DMS153 treated with DMSO at 0.1 percent for 48 hours (cell line): ENCODE measurements at regions not wholly inside any gene's neighbourhood (a gene's known extent, or its start where the extent isn't known, plus 50 kb on each side); places are given as distances from the start of the nearest gene placed in this dataset.
"Not testable (repeated sequence)": the region's sequence is repeated elsewhere in the genome, so short reads cannot be mapped to it uniquely, and the experiment has no call there.

ENCODE experiments used
- DNase-seq: peaks from one replicate; lab custom pipeline; 2025; ENCODE audit not compliant: unreplicated experiment; lab: John Stamatoyannopoulos, UW

GRCh38 chr11:81802591-81802990 is 931.1 kb downstream of the FAM181B start:
- DNase-seq = no peak

DNA sequence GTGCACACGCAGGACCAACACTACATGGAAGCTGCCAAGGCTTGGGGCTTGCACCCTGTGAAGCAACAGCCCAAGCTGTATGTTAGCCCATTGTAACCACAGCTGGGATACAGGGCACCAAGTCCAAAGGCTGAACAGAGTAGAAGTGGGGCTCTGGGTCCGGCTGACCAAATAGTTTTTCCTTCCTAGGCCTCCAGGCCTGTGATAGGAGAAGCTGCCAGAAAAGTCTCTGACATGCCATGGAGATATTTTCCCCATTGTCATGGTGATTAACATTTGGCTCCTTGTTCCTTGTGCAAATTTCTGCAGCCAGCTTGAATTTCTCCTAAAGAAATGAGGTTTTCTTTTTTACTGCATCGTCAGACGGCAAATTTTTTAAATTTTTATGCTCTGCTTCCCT is 941.2 kb downstream of the FAM181B start:
- DNase-seq = no peak

DNA sequence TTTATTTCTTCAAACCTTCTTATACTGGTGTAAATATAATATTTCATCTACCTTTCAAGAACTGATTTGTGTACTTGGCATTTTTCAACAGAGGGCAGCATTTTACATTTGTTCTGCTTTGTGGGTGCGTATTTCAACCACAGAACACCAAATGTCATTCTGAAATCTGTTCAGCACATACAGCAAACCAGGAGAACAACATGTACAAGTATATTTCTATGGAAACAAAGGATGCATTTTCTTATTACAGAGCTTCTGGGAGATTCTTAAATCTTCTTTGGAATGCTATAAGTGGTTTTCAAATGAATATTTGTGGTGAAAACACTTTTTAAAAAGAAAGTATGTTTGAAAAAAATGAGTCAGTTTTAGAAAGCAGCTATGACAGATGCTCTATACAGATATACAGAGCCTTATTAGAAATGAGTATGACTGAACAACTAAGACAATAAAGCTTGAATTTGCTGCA is 946.0 kb downstream of the FAM181B start:
- no peak for DNase-seq

- no peak for DNase-seq
These were observed 961.5 kb downstream of the FAM181B start for GRCh38 chr11:81772166-81772565.

- DNase-seq = not testable (repeated sequence)
These were observed 963.8 kb downstream of the FAM181B start for GRCh38 chr11:81769906-81770305.

GRCh38 chr11:81756864-81757595 is 976.6 kb downstream of the FAM181B start:
- DNase-seq = no peak

GRCh38 chr11:81749245-81749644 is 984.4 kb downstream of the FAM181B start:
- no peak for DNase-seq

DNA sequence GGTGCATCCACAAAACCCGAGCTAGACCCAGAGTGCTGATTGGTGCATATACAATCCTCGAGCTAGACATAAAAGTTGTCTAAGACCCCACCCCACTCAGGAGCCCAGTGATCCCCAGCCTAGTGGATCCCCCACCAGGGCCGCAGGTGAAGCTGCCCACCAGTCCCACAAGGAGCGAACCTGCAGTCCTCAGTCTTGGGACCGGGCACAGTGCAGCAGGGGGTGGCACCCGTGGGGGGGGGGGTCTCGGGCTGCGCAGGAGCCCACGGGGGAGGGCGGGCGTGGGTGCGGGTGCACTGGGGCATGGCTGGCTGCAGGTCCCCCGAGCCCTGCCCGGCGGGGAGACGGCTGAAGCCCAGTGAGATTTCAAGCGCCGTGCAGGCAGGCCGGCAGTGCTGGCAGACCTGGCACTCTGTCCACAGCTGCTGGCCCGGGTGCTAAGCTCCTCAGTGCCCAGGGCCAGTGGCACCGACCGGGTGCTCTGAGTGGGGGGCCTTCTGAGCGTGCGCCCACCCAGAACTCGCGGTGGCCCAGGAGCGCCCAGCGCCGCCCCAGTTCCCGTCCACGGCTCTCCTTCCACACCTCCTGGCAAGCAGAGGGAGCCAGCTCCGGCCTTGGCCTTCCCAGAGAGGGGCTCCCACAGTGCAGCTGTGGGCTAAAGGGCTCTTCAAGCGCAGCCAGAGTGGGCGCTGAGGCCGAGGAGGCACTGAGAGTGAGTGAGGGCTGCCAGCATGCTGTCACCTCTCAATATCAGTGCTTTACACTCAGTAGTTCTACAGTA is 989.1 kb downstream of the FAM181B start:
- no peak for DNase-seq

- DNase-seq = no peak
These were observed 1008.0 kb downstream of the FAM181B start for GRCh38 chr11:81725701-81726100.

- DNase-seq = no peak
These were observed 1016.0 kb downstream of the FAM181B start for GRCh38 chr11:81717695-81718094.

- DNase-seq = no peak
These were observed 1025.8 kb downstream of the FAM181B start for GRCh38 chr11:81707881-81708280.

- DNase-seq = no peak
These were observed 1028.4 kb downstream of the FAM181B start for GRCh38 chr11:81705283-81705682.

GRCh38 chr11:81700076-81700475 is 1033.6 kb downstream of the FAM181B start:
- DNase-seq = no peak

DNA sequence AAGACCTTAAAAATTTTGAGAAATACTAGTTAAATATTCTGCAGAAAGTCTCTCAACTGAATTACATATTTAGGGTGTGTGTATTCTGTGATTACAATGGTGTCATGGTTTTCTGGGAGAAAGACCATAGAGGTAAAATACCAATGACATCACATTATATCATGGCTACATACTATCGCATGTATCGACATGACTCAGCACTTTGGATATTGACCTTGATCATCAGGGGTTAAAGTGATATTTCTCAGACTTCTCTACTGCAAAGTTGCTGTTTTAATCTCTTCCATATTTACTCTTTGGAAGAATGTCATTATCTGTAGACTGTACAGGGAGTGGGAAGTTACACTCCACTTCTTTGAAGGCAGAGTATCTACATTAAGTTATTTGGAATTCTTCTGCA is 1046.6 kb downstream of the FAM181B start:
- DNase-seq = no peak

DNA sequence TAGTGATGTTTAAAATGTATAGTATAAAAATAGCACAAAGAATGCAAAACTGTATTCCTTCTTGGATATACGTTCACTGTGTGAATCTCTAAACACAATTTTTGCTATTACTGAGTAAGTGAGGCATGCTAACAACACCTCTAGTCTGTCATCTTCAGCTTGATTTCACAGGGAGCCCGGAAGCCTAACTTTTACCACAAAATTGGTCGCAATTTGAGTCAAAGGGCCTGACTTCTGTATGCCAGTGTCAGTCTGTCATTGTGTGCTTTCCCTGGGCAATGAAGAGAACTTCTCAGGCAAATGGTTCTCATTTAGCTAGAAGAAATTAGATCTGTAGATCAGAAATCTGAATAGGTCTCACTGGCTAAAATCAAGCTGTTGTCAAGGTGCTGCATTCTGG is 1059.5 kb downstream of the FAM181B start:
- no peak for DNase-seq

DNA sequence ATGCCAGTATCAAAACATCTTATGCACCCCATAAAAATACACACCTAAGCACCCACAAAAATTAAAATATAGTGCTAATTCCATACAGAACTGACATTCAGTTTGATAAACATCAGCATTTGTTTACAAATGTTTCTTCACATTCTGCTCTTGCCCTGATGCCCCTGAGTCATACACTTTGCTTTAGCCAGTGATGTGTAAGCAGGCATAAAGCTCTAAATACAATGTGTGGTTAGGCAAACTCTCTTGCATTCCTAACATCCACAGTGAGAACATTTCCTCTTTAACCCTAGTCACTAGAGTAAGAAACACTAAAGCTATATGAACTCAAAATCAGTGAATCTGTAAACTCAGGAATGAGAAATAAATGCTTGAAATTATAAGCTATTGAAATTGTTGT is 1060.7 kb downstream of the FAM181B start:
- no peak for DNase-seq

DNA sequence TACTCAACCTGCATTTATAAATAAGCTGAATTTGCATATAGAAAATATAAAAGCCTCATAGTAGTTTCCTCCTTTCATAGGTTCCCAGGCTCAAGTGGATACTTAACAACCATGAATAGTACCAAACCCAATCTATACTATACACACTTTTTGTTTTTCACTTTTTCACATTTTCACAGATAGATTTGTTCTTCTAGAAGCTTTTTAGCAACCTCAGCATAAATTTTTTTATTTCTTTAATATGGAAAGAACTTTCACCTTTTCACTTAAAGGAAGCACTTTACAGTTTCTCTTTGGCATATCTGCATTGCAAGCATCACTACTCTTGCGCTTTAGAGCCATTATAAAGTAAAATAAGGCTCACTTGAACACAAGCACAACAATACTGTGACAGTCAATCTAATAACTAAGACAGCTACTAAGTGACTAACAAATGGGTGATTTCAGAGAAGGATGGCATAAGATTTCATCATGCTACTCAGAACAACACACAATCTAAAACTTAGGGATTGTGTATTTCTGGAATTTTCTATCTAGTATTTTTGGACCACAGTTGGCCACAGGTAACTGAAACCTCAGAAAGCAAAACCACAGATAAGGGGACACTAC is 1063.6 kb downstream of the FAM181B start:
- no peak for DNase-seq

DNA sequence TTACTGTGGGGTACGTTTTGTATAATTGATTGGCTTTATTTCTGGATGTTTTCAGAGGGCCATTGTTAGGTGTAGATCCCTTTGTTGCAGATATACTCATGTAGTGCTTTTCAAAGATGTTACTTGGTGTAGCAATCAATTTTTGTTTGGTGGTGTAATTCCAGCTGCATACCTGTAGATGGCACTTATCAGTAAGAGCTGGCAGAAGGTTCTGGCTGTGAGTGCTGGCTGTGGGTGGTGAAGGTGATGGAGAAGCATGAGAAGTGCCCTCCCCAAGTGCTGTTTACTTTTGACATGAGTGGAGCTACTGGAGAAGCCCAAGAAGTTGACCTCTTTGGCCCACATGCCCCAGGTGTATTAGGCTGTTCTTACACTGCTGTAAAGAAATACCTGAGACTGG is 1074.9 kb downstream of the FAM181B start:
- no peak for DNase-seq

- DNase-seq = no peak
These were observed 1078.3 kb downstream of the FAM181B start for GRCh38 chr11:81655351-81655750.

DNA sequence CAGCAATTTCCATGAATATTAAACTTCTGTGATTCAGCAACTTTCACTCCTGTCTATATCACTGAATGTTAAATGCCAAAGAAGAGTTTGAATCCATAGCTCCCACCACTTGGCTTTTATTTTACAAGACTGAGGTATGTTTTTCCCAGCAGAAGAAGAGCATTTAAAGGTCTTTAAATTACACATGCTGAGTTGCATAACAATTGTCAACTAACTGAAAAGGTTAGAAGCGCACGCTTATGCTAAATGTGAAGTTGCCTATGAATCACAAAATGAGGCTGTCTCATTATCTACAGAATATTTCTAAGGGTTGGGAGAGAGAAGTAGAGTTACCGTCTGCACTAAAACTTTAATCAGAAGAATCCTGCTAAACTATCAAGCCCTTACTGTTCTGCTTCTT is 1086.3 kb downstream of the FAM181B start:
- DNase-seq = no peak

DNA sequence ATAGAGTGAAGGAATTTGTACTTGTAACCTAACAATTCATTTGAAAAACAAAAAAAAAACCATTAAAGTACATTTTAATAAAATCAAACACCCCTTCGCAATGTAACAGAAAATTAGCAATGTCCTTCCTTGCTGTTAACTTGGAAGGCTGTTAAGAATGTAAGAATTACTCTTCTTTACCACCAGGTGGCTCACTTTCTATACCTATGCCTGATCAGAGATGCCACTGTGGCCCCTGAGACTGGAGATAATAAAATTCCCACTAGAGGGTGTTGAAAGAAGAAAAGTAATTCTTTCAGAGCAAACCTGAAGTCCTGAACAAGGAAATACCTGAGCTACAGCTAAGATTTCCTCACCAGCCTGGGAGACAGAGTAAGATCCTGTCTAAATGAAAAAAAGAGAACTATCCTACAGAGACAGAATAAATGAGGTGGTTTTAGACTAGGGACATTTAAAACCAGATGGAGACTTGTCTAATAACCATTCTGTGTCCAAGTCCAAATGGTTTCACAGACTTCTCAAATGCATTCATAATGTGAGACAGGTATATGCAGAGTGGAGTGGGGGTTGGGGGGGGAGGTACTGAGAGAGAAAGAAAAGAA is 1089.3 kb downstream of the FAM181B start:
- peak; percentile 32 for DNase-seq

DNA sequence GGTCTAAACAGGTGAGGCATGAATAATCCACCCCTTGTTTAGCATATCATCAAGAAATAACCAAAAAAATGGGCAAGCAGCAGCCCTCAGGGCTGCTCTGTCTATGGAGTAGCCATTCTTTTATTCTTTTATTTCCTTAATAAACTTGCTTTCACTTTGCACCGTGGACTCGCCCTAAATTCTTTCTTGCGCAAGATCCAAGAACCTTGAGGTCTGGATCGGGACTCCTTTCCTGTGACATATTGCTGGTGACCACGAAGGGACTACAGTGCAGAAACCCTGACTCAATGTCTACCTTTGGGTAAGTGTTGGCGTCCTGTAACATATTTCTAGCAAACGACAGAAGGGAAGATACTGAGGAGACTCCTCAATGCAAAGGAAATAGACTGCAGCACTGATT is 1099.2 kb downstream of the FAM181B start:
- DNase-seq = no peak
